Parathyroid adenoma (tissue), 2 donors: ENCODE measurements at regions not wholly inside any gene's neighbourhood (a gene's known extent, or its start where the extent isn't known, plus 50 kb on each side); places are given as distances from the start of the nearest gene placed in this dataset.

Source experiments
- H2AFZ ChIP-seq: fragments of 300-600 bp; sonication (generic); one replicate; pipeline ENCODE4 v1.7.0; 2017; ENCODE audit warnings: antibody characterized with exemption, mild to moderate bottlenecking
- H3K27ac ChIP-seq: fragments of 300-600 bp; sonication (generic); one replicate; pipeline ENCODE4 v1.7.0; 2017
- H3K27me3 ChIP-seq: fragments of 300-600 bp; sonication (generic); one replicate; pipeline ENCODE4 v1.7.0; 2017; ENCODE audit warnings: low read length; ENCODE audit not compliant: control insufficient read depth, insufficient read depth
- H3K36me3 ChIP-seq: fragments of 300-600 bp; sonication (generic); one replicate; pipeline ENCODE4 v1.7.0; 2017; ENCODE audit warnings: low read length; ENCODE audit not compliant: control insufficient read depth, insufficient read depth
- H3K4me1 ChIP-seq: fragments of 300-600 bp; sonication (generic); one replicate; pipeline ENCODE4 v1.7.0; 2017; ENCODE audit warnings: control low read depth
- H3K4me2 ChIP-seq: fragments of 300-600 bp; sonication (generic); one replicate; pipeline ENCODE4 v1.7.0; 2017; ENCODE audit warnings: low read length
- H3K4me3 ChIP-seq: fragments of 300-600 bp; sonication (generic); one replicate; pipeline ENCODE4 v1.7.0; 2017; ENCODE audit warnings: low read depth, low read length
- H3K79me2 ChIP-seq: fragments of 300-600 bp; sonication (generic); one replicate; pipeline ENCODE4 v1.7.0; 2017; ENCODE audit warnings: control low read depth
- H3K9ac ChIP-seq: fragments of 300-600 bp; sonication (generic); one replicate; pipeline ENCODE4 v1.7.0; 2017; ENCODE audit warnings: mild to moderate bottlenecking
- H3K9me3 ChIP-seq: fragments of 300-600 bp; sonication (generic); one replicate; pipeline ENCODE4 v1.7.0; 2017; ENCODE audit warnings: low read length; ENCODE audit not compliant: control insufficient read depth
- TF ChIP-seq, protein P1 (sequence below): fragments of 300-600 bp; sonication (generic); IDR thresholded peaks from one replicate; pipeline ENCODE4 v1.7.0; 2017; ENCODE audit warnings: antibody characterized with exemption, mild to moderate bottlenecking
- donor health status: primary hyperparathyroidism.

DNA sequence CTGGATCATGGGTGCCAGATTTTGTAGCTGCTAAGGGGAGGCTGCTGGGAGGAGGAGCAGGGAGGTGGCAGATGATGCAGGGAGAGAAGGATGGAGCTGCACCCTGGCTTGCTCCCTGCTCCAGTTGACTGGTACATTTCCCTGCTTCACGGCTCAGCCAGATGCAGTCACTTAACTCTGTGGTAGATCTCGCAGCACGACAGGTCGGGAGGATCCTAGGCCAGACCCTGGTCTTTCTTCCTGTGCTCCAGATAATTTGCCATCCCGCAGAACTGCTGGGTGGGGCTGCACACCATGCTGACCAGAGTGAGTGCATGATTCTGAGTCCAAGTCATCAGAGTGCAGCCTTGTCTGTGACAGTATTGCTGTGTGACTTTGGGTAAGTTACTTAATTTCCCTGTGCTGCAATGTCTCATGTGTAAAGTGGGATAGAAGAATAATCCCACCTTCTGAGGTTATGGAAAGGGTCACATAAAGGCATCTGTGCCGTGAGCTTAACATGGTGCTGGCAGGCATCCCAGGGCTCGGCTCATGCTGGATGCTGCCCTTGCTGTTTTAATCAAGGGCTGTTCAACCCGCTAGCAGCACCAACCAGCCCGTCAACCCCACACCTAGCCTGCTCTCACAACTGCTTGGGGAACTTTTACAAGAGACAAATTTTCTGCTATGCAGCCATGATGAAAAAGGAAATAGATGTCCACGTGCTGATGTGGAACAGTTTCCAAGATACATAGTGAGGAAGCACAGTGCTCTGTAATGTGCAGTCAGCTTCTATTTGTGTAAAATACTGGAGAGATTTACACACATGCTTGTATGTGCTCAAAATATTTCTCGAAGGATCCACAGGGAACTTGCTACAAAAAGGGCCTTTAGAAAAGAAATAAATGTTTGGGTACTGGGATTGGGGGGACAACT is 257.9 kb downstream of the CDH26 start:
- Histone ChIP-seq H3K79me2 (no peaks in the 10 kb centered on the region), H3K27ac (no peak overlapping the region), H3K4me1 (peaks cover 37% of the 10 kb centered on the region), H3K9me3 (no peaks in the 10 kb centered on the region), H3K4me2 (no peak overlapping the region), H3K4me3 (no peak overlapping the region), H3K9ac (no peak overlapping the region), H3K36me3 (no peaks in the 10 kb centered on the region), H3K27me3 (no peaks in the 10 kb centered on the region), H2AFZ (peak overlapping the region; percentile 38)
- TF ChIP-seq, protein P1, sequence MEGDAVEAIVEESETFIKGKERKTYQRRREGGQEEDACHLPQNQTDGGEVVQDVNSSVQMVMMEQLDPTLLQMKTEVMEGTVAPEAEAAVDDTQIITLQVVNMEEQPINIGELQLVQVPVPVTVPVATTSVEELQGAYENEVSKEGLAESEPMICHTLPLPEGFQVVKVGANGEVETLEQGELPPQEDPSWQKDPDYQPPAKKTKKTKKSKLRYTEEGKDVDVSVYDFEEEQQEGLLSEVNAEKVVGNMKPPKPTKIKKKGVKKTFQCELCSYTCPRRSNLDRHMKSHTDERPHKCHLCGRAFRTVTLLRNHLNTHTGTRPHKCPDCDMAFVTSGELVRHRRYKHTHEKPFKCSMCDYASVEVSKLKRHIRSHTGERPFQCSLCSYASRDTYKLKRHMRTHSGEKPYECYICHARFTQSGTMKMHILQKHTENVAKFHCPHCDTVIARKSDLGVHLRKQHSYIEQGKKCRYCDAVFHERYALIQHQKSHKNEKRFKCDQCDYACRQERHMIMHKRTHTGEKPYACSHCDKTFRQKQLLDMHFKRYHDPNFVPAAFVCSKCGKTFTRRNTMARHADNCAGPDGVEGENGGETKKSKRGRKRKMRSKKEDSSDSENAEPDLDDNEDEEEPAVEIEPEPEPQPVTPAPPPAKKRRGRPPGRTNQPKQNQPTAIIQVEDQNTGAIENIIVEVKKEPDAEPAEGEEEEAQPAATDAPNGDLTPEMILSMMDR = no peak

DNA sequence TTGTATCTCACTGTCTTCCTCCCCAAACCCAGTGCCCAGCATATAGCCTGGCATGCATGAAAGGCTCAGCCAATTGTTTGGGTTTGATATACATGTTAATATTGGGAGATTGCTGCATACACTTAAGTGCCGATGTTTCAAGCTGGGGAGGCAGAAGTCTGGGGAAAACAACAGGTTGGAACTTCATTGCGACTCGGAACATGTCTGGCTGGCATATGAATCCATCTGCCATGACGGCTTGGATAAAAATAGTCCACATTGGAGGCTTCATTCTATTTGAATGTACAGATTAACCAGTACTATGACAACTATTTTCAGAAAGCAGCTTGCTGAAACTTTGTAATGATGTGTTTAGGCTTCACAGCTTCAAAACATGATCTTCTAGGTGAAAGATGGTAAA is 261.0 kb downstream of the CDH26 start:
- TF ChIP-seq, protein P1 = no peak
- peaks cover 6% of the 10 kb centered on the region for H3K4me1 ChIP-seq
- H3K79me2 ChIP-seq = no peaks in the 10 kb centered on the region
- H3K27ac ChIP-seq = no peak overlapping the region
- no peaks in the 10 kb centered on the region for H3K9me3 ChIP-seq
- no peak overlapping the region for H3K4me3 ChIP-seq
- no peak overlapping the region for H3K4me2 ChIP-seq
- H3K36me3 ChIP-seq = no peaks in the 10 kb centered on the region
- H3K9ac ChIP-seq = no peak overlapping the region
- H2AFZ ChIP-seq = no peak overlapping the region
- no peaks in the 10 kb centered on the region for H3K27me3 ChIP-seq

DNA sequence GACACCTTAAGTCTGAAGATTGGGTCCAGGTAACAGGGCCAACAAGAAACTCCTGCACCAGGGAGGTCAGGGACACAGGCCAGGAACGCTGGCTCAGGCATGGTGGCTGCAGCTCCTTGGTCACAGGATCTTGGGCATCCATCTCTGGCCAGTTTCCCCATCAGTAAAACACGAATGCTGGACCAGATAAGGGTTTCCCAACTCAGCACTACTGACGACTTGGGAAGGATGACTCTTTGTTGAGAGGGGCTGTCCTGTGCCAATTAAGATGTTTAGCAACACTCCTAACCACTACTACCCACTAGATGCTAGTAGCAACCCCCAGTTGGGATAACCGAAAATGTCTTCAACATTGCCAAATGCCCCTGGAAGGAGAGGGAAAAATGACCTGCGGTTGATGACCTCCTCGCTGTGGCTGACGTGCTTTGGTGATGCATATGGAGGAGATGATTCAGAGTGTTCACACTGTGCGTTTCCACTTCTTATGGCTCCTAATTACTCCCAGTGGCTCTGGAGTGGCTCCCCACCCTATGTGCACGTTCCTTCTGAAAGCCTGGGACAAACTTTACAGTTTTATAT is 261.9 kb downstream of the CDH26 start:
- Histone ChIP-seq H3K9me3 (no peaks in the 10 kb centered on the region), H3K9ac (no peak overlapping the region), H3K4me2 (no peak overlapping the region), H3K79me2 (no peaks in the 10 kb centered on the region), H3K4me3 (no peak overlapping the region), H2AFZ (no peak overlapping the region), H3K36me3 (no peaks in the 10 kb centered on the region), H3K27ac (no peak overlapping the region), H3K27me3 (no peaks in the 10 kb centered on the region), H3K4me1 (peaks cover 6% of the 10 kb centered on the region)
- TF ChIP-seq, protein P1 = no peak

- Histone ChIP-seq H2AFZ (no peak overlapping the region), H3K9ac (no peak overlapping the region), H3K4me2 (no peak overlapping the region), H3K9me3 (no peaks in the 10 kb centered on the region), H3K36me3 (no peaks in the 10 kb centered on the region), H3K4me3 (no peak overlapping the region), H3K4me1 (peaks cover 6% of the 10 kb centered on the region), H3K79me2 (no peaks in the 10 kb centered on the region), H3K27ac (no peak overlapping the region), H3K27me3 (no peaks in the 10 kb centered on the region)
- TF ChIP-seq, protein P1 = no peak
Measured at GRCh38 chr20:60220706-60221105, 262.5 kb downstream of the CDH26 start.
